ENCODE measurements at regions not wholly inside any gene's neighbourhood (a gene's known extent, or its start where the extent isn't known, plus 50 kb on each side); places are given as distances from the start of the nearest gene placed in this dataset.

DNA sequence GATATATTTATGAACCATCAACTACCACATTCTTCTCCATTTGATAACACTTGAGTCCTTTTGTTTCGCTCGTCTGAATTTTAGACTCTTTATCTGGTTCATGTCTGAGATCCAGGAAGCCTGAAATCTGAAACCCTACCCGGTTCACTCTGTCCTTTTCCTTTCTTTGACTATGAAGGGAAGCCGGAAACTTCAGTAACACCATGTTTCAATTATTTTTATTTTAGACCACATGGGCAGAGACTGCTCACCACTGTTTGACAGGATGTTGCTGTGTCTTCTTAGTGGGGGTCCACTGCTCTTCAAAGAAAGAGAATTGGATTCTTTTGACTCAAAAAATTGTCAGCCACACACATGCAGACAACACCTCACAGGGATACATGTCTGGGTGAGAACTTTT is 331.9 kb upstream of the FLRT2 start:
- no peak overlapping the region for H2AFZ ChIP-seq (ENCODE audit: low read depth, low read length)

DNA sequence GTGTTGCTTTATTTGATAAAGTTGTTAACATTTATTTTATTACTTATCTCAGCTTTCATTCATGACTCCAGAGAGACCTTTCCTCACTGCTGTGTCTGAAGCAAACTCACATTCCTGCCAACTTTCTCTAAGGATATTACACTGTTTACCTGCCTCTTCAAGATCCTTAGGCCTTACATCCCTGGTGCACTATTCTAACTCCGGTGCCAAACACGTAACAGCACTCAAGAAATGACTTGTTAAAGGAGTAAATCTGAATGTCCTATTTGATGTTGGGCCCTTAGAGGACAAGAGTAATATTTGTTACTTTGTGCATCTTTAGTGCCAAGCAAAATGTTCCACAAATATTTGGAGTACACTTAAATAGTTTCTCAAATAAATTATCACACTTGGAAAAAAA is 324.1 kb upstream of the FLRT2 start:
- no peaks in the 10 kb centered on the region for H3K36me3 ChIP-seq (ENCODE audit: insufficient read depth, low read length)
- no peak overlapping the region for H3K4me2 ChIP-seq (ENCODE audit: low read length)
- H3K27ac ChIP-seq (ENCODE audit: low read length) = no peak overlapping the region
- no peak overlapping the region for H2AFZ ChIP-seq (ENCODE audit: low read depth, low read length)
- no peaks in the 10 kb centered on the region for H4K20me1 ChIP-seq (ENCODE audit: insufficient read depth)
- no peaks in the 10 kb centered on the region for H3K27me3 ChIP-seq (ENCODE audit: insufficient read depth, low read depth, low read length)
- H3K9me3 ChIP-seq (ENCODE audit: low read length) = no peaks in the 10 kb centered on the region
- TF ChIP-seq TAF1 (IDR thresholded peaks at IDR 0.05; ENCODE audit: low read depth) (no peak), EP300 (conservative IDR thresholded peaks at IDR 0.05; ENCODE audit: poor library complexity, severe bottlenecking) (no peak), EZH2 (IDR thresholded peaks at IDR 0.05; ENCODE audit: borderline replicate concordance, insufficient read depth, low read length, poor library complexity, severe bottlenecking) (no peak), POLR2AphosphoS5 (IDR thresholded peaks at IDR 0.05) (no peak), MXI1 (conservative IDR thresholded peaks at IDR 0.05; ENCODE audit: poor library complexity, severe bottlenecking) (no peak), SMC3 (conservative IDR thresholded peaks at IDR 0.05; ENCODE audit: poor library complexity) (no peak), RAD21 (conservative IDR thresholded peaks at IDR 0.05) (no peak)
- TF ChIP-seq, protein P1, sequence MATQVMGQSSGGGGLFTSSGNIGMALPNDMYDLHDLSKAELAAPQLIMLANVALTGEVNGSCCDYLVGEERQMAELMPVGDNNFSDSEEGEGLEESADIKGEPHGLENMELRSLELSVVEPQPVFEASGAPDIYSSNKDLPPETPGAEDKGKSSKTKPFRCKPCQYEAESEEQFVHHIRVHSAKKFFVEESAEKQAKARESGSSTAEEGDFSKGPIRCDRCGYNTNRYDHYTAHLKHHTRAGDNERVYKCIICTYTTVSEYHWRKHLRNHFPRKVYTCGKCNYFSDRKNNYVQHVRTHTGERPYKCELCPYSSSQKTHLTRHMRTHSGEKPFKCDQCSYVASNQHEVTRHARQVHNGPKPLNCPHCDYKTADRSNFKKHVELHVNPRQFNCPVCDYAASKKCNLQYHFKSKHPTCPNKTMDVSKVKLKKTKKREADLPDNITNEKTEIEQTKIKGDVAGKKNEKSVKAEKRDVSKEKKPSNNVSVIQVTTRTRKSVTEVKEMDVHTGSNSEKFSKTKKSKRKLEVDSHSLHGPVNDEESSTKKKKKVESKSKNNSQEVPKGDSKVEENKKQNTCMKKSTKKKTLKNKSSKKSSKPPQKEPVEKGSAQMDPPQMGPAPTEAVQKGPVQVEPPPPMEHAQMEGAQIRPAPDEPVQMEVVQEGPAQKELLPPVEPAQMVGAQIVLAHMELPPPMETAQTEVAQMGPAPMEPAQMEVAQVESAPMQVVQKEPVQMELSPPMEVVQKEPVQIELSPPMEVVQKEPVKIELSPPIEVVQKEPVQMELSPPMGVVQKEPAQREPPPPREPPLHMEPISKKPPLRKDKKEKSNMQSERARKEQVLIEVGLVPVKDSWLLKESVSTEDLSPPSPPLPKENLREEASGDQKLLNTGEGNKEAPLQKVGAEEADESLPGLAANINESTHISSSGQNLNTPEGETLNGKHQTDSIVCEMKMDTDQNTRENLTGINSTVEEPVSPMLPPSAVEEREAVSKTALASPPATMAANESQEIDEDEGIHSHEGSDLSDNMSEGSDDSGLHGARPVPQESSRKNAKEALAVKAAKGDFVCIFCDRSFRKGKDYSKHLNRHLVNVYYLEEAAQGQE (IDR thresholded peaks at IDR 0.05; ENCODE audit: borderline replicate concordance) = no peak
- TF ChIP-seq, protein P2, sequence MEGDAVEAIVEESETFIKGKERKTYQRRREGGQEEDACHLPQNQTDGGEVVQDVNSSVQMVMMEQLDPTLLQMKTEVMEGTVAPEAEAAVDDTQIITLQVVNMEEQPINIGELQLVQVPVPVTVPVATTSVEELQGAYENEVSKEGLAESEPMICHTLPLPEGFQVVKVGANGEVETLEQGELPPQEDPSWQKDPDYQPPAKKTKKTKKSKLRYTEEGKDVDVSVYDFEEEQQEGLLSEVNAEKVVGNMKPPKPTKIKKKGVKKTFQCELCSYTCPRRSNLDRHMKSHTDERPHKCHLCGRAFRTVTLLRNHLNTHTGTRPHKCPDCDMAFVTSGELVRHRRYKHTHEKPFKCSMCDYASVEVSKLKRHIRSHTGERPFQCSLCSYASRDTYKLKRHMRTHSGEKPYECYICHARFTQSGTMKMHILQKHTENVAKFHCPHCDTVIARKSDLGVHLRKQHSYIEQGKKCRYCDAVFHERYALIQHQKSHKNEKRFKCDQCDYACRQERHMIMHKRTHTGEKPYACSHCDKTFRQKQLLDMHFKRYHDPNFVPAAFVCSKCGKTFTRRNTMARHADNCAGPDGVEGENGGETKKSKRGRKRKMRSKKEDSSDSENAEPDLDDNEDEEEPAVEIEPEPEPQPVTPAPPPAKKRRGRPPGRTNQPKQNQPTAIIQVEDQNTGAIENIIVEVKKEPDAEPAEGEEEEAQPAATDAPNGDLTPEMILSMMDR (IDR thresholded peaks at IDR 0.05; ENCODE audit: poor library complexity, severe bottlenecking) = no peak
- H3K9ac ChIP-seq (ENCODE audit: low read length) = no peak overlapping the region
- H3K79me2 ChIP-seq (replicated peaks; ENCODE audit: insufficient read depth, low read length) = no peaks in the 10 kb centered on the region
- H3F3A ChIP-seq (ENCODE audit: insufficient read depth, low read length, poor library complexity, severe bottlenecking) = no peaks in the 10 kb centered on the region
- no peak overlapping the region for H3K4me3 ChIP-seq (ENCODE audit: low read length)
- no peaks in the 10 kb centered on the region for H3K9me2 ChIP-seq (ENCODE audit: insufficient read depth, low read length)

More for the DNA sequence above, 331.9 kb upstream of the FLRT2 start:
- Histone ChIP-seq H3K36me3 (ENCODE audit: insufficient read depth, low read length) (no peaks in the 10 kb centered on the region), H3K27me3 (ENCODE audit: insufficient read depth, low read depth, low read length) (no peaks in the 10 kb centered on the region), H3K79me2 (replicated peaks; ENCODE audit: insufficient read depth, low read length) (no peaks in the 10 kb centered on the region), H3K4me2 (ENCODE audit: low read length) (no peak overlapping the region), H4K20me1 (ENCODE audit: insufficient read depth) (no peaks in the 10 kb centered on the region), H3K9me3 (ENCODE audit: low read length) (no peaks in the 10 kb centered on the region), H3F3A (ENCODE audit: insufficient read depth, low read length, poor library complexity, severe bottlenecking) (no peaks in the 10 kb centered on the region), H3K9ac (ENCODE audit: low read length) (no peak overlapping the region), H3K27ac (ENCODE audit: low read length) (no peak overlapping the region), H3K9me2 (ENCODE audit: insufficient read depth, low read length) (no peaks in the 10 kb centered on the region), H3K4me3 (ENCODE audit: low read length) (no peak overlapping the region)
- TF ChIP-seq EZH2 (IDR thresholded peaks at IDR 0.05; ENCODE audit: borderline replicate concordance, insufficient read depth, low read length, poor library complexity, severe bottlenecking) = no peak
- TF ChIP-seq, protein P2 (IDR thresholded peaks at IDR 0.05; ENCODE audit: poor library complexity, severe bottlenecking) = no peak
